ENCODE measurements at regions not wholly inside any gene's neighbourhood (a gene's known extent, or its start where the extent isn't known, plus 50 kb on each side); places are given as distances from the start of the nearest gene placed in this dataset.

DNA sequence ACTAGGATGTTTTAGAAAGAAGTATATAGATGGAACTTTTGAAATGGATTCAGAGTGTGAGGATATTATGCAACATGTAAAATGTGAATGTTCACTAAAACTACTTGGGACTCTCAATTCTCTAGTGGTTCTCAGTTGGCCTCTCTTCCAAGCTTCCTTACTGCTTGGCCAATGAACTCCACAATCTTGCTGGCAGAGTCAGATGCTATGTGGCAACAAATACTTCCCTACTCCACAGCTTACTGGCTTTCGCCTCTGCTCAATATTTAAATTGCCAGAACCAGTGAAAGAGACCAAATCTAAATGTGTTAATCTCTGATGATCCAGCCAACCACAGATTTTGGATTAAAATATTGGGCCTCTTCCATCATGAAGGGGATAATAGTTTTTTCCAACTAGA, 138.4 kb downstream of the HTR1B start:
- no peak overlapping the region for H3K4me3 ChIP-seq (replicated peaks in 1 of 2; ENCODE audit: low read depth in 1 of 2, low read length in 2 of 2)
- DNase-seq (ENCODE audit: low read depth, low spot score) (no peak), ATAC-seq (no peak)
- intact Hi-C loops (cut with micrococcal nuclease): no loop called here
- TF ChIP-seq POLR2A (IDR thresholded peaks at IDR 0.05; ENCODE audit: borderline replicate concordance, extremely low read depth, insufficient read depth, insufficient read length) (no peak), POLR2AphosphoS5 (IDR thresholded peaks at IDR 0.05; ENCODE audit: low read depth, low read length) (no peak), ZFX (IDR thresholded peaks at IDR 0.05) (no peak), SIN3A (IDR thresholded peaks at IDR 0.05; ENCODE audit: low read depth) (no peak), ATF3 (IDR thresholded peaks at IDR 0.05) (no peak), YY1 (IDR thresholded peaks at IDR 0.05; ENCODE audit: extremely low read depth, insufficient replicate concordance, low read depth, low read length) (no peak), EZH2 (IDR thresholded peaks at IDR 0.05) (no peak), RAD21 (IDR thresholded peaks at IDR 0.05; ENCODE audit: low read depth) (no peak), TCF7L2 (IDR thresholded peaks at IDR 0.05; ENCODE audit: borderline replicate concordance, extremely low read depth, insufficient read depth, insufficient read length) (no peak), ZNF274 (IDR thresholded peaks at IDR 0.05; ENCODE audit: low read depth, low read length) (no peak), JUND (IDR thresholded peaks at IDR 0.05) (no peak), CEBPB (IDR thresholded peaks at IDR 0.05; ENCODE audit: low read depth) (no peak), SP1 (IDR thresholded peaks at IDR 0.05; ENCODE audit: low read depth) (no peak), CBX3 (IDR thresholded peaks at IDR 0.05; ENCODE audit: low read depth) (no peak), CTCF (IDR thresholded peaks at IDR 0.05 in 2 of 3, conservative IDR thresholded peaks at IDR 0.05 in 1 of 3; ENCODE audit: borderline replicate concordance in 1 of 3, insufficient read depth in 1 of 3, low read depth in 2 of 3, low read length in 2 of 3) (no peak), EZH2phosphoT487 (IDR thresholded peaks at IDR 0.05; ENCODE audit: borderline replicate concordance) (no peak), ZBTB33 (IDR thresholded peaks at IDR 0.05; ENCODE audit: extremely low read depth, insufficient replicate concordance, low read length) (no peak)
- TF ChIP-seq, protein P1, sequence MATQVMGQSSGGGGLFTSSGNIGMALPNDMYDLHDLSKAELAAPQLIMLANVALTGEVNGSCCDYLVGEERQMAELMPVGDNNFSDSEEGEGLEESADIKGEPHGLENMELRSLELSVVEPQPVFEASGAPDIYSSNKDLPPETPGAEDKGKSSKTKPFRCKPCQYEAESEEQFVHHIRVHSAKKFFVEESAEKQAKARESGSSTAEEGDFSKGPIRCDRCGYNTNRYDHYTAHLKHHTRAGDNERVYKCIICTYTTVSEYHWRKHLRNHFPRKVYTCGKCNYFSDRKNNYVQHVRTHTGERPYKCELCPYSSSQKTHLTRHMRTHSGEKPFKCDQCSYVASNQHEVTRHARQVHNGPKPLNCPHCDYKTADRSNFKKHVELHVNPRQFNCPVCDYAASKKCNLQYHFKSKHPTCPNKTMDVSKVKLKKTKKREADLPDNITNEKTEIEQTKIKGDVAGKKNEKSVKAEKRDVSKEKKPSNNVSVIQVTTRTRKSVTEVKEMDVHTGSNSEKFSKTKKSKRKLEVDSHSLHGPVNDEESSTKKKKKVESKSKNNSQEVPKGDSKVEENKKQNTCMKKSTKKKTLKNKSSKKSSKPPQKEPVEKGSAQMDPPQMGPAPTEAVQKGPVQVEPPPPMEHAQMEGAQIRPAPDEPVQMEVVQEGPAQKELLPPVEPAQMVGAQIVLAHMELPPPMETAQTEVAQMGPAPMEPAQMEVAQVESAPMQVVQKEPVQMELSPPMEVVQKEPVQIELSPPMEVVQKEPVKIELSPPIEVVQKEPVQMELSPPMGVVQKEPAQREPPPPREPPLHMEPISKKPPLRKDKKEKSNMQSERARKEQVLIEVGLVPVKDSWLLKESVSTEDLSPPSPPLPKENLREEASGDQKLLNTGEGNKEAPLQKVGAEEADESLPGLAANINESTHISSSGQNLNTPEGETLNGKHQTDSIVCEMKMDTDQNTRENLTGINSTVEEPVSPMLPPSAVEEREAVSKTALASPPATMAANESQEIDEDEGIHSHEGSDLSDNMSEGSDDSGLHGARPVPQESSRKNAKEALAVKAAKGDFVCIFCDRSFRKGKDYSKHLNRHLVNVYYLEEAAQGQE (IDR thresholded peaks at IDR 0.05; ENCODE audit: low read depth): no peak
- H2AFZ ChIP-seq (ENCODE audit: low read depth, low read length, poor library complexity, severe bottlenecking): no peak overlapping the region
- RAD21 ChIA-PET (ENCODE audit: low non-redundant PET in 1 of 2, low total read pairs in 2 of 2, uncharacterized antibody in 2 of 2, unreplicated experiment in 2 of 2): no interaction called here
- no peaks in the 10 kb centered on the region for H3K79me2 ChIP-seq (ENCODE audit: insufficient read depth, low read length)
- H3K27me3 ChIP-seq (ENCODE audit: insufficient read depth, low read length): no peaks in the 10 kb centered on the region
- H3K36me3 ChIP-seq (ENCODE audit: control insufficient read depth in 1 of 2, insufficient read depth in 2 of 2, low read length in 2 of 2): no peaks in the 10 kb centered on the region
- no peak overlapping the region for H3K4me2 ChIP-seq (ENCODE audit: low read length)
- no TSS peak for BruUV-seq (replicated peaks)
- no peaks in the 10 kb centered on the region; the same call in 1 of the 2 replicates for H3K9me2 ChIP-seq (ENCODE audit: insufficient read depth)
- no peaks in the 10 kb centered on the region for H3K9me3 ChIP-seq (ENCODE audit: control insufficient read depth in 1 of 2, insufficient read depth in 1 of 2, low read depth in 1 of 2, low read length in 2 of 2)
- CTCF ChIA-PET: no interaction called here
- H4K20me1 ChIP-seq (ENCODE audit: insufficient read depth): no peaks in the 10 kb centered on the region
- no peak overlapping the region for H3K27ac ChIP-seq (ENCODE audit: low read depth, low read length)
- POLR2A ChIA-PET: no interaction called here
- H3K9ac ChIP-seq (ENCODE audit: low read length): no peak overlapping the region
- H3K4me1 ChIP-seq (ENCODE audit: control insufficient read depth in 1 of 2, insufficient read depth in 2 of 2, low read length in 2 of 2): no peaks in the 10 kb centered on the region
